Muscle of back (tissue), 3 donors: ENCODE measurements at regions not wholly inside any gene's neighbourhood (a gene's known extent, or its start where the extent isn't known, plus 50 kb on each side); places are given as distances from the start of the nearest gene placed in this dataset.
A peak's percentile ranks its signal among the peaks of the same experiment; 100 is the strongest.

ENCODE experiments used
- DNase-seq, 3 donors: peaks; one replicate each; pipeline versions ENCODE4 v3.0.0 to v3.0.0-alpha.2; 2013

- DNase-seq = no peak
Measured at GRCh38 chr16:85536411-85537330, 76.5 kb upstream of the GSE1 start.

GRCh38 chr16:85537331-85537788 lies 75.8 kb upstream of the GSE1 start:
- no peak for DNase-seq

- DNase-seq = no peak
Measured at GRCh38 chr16:85537795-85538401, 75.2 kb upstream of the GSE1 start.

GRCh38 chr16:85539084-85539483 lies 74.0 kb upstream of the GSE1 start:
- no peak for DNase-seq

DNA sequence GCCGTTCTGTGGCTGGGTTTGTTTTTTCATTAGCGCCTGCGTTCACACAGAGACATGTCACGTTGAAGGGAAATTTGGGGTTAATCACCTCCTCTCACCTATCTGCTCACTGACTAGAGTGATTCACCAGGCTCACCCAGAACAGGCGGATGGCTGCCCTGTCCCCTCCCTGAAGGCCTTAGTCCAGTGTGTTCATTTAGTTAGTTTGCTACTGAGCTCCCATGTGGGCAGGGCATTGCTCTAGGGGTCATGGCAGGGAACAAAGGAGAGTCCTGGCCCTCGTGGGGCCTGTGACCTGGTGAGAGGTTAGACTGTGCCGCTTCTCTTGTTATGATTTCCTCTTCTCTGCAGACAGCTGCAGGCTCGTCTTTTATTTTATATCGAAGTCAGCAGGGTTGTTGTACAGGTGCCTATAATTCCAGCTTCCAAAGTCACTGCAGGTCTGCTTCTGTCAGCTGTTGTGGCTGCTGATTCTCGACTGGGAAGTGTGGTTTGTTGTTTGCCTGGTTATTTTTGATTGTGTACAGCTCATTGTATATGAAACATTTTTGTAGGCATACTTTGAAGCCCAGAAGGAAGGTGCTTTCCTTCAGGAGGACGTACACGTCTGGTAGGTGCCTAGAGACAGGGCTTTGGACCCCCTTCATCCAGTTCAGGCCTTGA lies 73.4 kb upstream of the GSE1 start:
- no peak for DNase-seq

DNA sequence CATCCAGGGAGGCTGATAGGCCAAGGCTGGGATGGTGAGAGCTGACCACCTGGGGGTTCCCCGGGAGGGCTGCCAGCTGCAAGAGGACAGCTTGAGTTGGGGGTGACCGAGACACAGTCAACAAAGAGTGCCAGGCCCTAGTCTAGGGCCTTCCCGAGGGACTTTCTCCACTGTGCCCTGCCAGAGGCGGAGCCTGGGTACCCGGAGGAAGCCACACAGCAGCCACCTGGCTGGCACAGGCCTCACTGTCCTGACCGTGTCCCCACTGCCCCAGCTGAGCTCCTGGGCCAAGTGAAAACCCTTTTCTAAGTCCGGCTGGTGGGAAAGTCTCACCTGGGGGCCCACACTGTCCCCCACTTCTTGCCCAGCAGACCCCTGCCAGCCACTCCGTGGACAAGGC lies 71.9 kb upstream of the GSE1 start:
- DNase-seq = no peak

- no peak for DNase-seq
Measured at GRCh38 chr16:85541619-85541979, 71.5 kb upstream of the GSE1 start.

- DNase-seq = peak in 1 of 3 donors; percentile 51
Measured at GRCh38 chr16:85541980-85542900, 70.9 kb upstream of the GSE1 start.

DNA sequence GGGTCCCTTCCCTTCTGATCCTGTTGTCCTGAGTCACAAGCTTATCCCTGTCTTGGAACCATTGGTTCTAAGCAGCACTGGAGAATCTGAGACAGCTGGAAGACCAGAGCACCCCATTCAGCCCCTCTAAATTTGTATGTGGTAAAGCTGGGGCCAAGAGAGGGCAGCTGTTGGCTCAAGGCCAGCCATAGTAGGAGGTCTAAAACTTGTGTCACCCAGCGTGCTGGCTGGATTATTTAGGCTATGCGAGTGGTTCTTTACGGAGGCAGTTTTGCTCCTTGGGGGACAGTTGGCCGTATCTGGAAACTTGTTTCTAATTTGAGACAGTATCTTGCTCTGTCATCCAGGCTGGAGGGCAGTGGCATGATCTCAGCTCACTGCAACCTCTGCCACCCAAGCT lies 69.6 kb upstream of the GSE1 start:
- no peak for DNase-seq

- no peak for DNase-seq
Measured at GRCh38 chr16:85544016-85544415, 69.1 kb upstream of the GSE1 start.

GRCh38 chr16:85544668-85545067 lies 68.5 kb upstream of the GSE1 start:
- DNase-seq = no peak

- DNase-seq = no peak
Measured at GRCh38 chr16:85545227-85545818, 67.8 kb upstream of the GSE1 start.

- DNase-seq = no peak
Measured at GRCh38 chr16:85546585-85547447, 66.3 kb upstream of the GSE1 start.

DNA sequence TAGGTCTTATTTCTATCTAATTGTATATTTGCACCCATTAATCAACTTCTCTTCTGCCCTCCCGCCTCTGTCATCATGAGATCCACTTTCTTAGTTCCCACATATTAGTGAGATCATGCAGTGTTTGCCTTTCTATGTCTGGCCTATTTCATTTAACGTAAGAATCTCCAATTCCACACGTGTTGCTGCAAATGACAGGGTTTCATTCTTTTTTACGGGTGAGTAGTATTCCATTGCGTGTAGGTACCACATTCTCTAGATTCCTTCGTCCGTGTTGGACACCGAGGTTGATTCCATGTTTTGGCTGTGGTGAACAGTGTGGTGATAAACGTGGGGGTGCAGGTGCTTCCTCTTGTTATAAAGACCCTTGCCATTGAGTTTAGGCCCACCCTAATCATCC lies 64.7 kb upstream of the GSE1 start:
- no peak for DNase-seq

GRCh38 chr16:85549766-85550421 lies 63.2 kb upstream of the GSE1 start:
- no peak for DNase-seq

DNA sequence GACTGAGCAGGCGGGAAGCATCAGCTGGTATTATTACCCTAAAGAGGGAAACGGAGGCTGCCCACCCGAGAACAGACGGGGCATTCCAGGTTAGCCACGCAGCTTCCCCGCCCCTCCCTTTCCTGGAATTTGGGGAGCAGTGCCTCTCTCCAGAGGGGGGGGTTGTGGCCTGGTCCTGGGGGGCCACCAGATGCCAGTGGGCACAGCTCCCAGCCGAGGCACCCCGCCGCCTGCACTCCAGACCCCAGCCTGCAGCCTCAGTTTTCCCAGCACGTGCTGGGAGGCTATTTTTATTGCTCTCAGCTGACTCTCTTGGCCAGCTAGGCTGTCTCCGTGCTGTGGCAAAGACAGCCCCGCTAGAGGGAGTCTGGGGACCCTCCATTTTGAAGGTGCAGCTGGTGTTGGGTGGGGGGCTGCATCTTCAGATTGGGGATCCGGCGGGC lies 62.7 kb upstream of the GSE1 start:
- peak in 1 of 3 donors; percentile 70 for DNase-seq

DNA sequence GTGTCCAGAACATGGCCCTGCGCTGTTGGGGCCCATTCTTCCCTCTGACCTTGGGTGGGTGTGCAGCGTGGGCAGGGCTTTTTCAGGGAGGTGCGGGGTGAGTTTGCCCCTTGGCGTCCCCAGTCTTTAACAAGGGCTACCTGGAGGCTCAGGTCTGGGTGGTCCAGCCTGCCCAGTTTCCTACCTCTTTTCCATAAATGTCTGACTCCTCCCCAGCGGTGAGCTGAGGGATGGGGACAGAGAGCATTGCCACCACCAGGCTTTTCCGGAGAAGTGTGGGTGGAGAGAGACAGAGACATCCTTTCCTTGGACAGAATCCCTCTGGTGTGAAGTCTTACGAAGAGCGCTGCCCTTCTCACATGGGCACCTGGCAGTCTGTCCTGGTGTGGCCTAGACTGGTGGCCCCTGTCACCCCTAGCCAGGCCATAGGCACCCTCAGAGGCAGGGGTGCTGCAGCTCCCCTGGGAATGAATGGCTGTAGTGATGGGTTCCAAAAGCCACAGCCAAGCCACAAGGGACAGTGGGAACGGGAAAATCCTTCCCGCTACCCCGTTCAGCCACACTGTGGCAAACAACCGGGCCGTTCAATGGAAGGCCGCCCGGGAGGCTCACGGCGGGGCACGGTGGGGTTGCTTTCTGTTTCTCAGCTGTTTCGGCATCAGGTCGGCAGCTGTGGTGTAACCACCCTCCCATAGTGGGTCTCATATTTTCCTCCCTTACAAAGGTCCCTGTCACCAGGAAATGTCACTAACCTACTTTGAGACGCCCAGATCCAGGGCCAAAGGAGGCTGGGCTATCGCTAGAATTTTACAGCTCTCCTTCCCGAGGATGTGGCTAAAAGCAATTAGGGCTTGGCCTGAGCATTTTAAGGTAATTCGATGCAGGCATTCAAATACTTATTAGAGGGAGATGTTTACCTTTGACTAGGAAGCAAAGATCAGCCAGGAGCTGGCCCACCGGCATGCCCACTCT lies 61.9 kb upstream of the GSE1 start:
- peak in 1 of 3 donors; percentile 25 for DNase-seq

DNA sequence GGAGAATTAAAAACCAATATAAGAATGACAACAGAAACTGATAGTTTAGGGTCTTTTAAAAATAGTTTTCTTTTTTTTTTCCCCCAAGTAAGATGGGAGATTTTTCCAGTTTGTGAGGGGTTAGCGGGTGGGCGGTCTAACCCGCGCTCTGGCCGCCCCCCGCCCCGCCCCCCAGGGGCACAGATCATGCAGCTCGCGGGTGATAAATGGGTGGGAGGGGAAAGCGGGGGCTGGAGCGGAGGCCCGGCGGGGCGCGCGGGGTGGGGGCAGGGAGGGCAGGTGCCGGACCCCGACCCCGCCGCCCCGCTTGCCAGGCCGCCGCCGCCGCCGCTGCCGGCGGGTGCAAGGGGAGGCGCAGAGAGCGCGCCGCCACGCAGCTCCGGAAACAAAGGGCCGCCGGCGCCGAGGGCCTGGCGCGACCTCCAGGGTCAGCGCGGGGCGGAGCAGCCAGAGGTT lies 60.1 kb upstream of the GSE1 start:
- no peak for DNase-seq
